OCI-LY1 (cell line): ENCODE measurements at regions not wholly inside any gene's neighbourhood (a gene's known extent, or its start where the extent isn't known, plus 50 kb on each side); places are given as distances from the start of the nearest gene placed in this dataset.

Experiments used
- H2AFZ ChIP-seq: fragments of 200-600 bp; sonication (generic), shearing (Covaris generic); 2 replicates; pipeline ENCODE4 v1.6.0; 2014; ENCODE audit warnings: antibody characterized with exemption, mild to moderate bottlenecking, low read length
- H3F3A ChIP-seq: fragments of 200-600 bp; sonication (generic), shearing (Covaris generic); 2 replicates; pipeline ENCODE4 v1.6.0; 2014; ENCODE audit warnings: mild to moderate bottlenecking, antibody characterized with exemption, low read length, moderate library complexity; ENCODE audit not compliant: insufficient read depth
- H3K27ac ChIP-seq: fragments of 200-600 bp; sonication (generic); 2 replicates; pipeline ENCODE4 v1.5.1; 2014; ENCODE audit warnings: low read length, mixed run types, mild to moderate bottlenecking, low read depth; ENCODE audit not compliant: poor library complexity, severe bottlenecking
- H3K27me3 ChIP-seq: fragments of 200-600 bp; sonication (generic); 2 replicates; pipeline ENCODE4 v1.6.0; 2014; ENCODE audit warnings: antibody characterized with exemption, mild to moderate bottlenecking, low read length, moderate library complexity; ENCODE audit not compliant: insufficient read depth
- H3K36me3 ChIP-seq: fragments of 200-600 bp; sonication (generic); 2 replicates; pipeline ENCODE4 v1.6.1; 2014; ENCODE audit warnings: mild to moderate bottlenecking, antibody characterized with exemption, low read length, moderate library complexity, mixed read lengths; ENCODE audit not compliant: insufficient read depth
- H3K4me1 ChIP-seq: fragments of 200-600 bp; sonication (generic); 2 replicates; pipeline ENCODE4 v1.5.1; 2014; ENCODE audit warnings: mild to moderate bottlenecking, low read length, moderate library complexity; ENCODE audit not compliant: insufficient read depth, severe bottlenecking
- H3K4me2 ChIP-seq: fragments of 200-600 bp; sonication (generic), shearing (Covaris generic); 2 replicates; pipeline ENCODE4 v1.6.1; 2014; ENCODE audit warnings: low read length
- H3K4me3 ChIP-seq: fragments of 200-600 bp; sonication (generic); 2 replicates; pipeline ENCODE4 v1.5.1; 2014; ENCODE audit warnings: low read length, low read depth, mild to moderate bottlenecking, mixed read lengths; ENCODE audit not compliant: poor library complexity, severe bottlenecking
- H3K79me2 ChIP-seq: fragments of 200-600 bp; shearing (Covaris generic); 2 replicates; pipeline ENCODE4 v1.6.1; 2016; ENCODE audit warnings: mixed run types, low read length, mixed read lengths; ENCODE audit not compliant: insufficient read depth
- H3K9ac ChIP-seq: fragments of 200-600 bp; sonication (generic), shearing (Covaris generic); 2 replicates; pipeline ENCODE4 v1.6.1; 2014; ENCODE audit warnings: mild to moderate bottlenecking, low read length, mixed read lengths
- H3K9me2 ChIP-seq: fragments of 200-600 bp; sonication (generic), shearing (Covaris generic); 2 replicates; pipeline ENCODE4 v1.6.1; 2014; ENCODE audit warnings: low read depth, mild to moderate bottlenecking, low read length, mixed read lengths
- H3K9me3 ChIP-seq: fragments of 200-600 bp; shearing (Covaris generic); 2 replicates; pipeline ENCODE4 v1.6.1; 2014; ENCODE audit warnings: low read length, mixed read lengths
- H4K20me1 ChIP-seq: fragments of 200-600 bp; sonication (generic), shearing (Covaris generic); 2 replicates; pipeline ENCODE4 v1.6.0; 2016; ENCODE audit warnings: mild to moderate bottlenecking, low read length; ENCODE audit not compliant: insufficient read depth
- EZH2 ChIP-seq: fragments of 200-600 bp; sonication (generic), shearing (Covaris generic); IDR thresholded peaks from 2 replicates; pipeline ENCODE4 v1.8.0; 2017; ENCODE audit warnings: borderline replicate concordance, mixed run types, mild to moderate bottlenecking, antibody characterized with exemption, low read length, moderate library complexity, mixed read lengths
- TF ChIP-seq, protein P1 (sequence below): fragments of 200-600 bp; sonication (generic), shearing (Covaris generic); IDR thresholded peaks from 2 replicates; pipeline ENCODE4 v1.5.1; 2017; ENCODE audit warnings: mild to moderate bottlenecking, antibody characterized with exemption, low read length, moderate library complexity, mixed read lengths

DNA sequence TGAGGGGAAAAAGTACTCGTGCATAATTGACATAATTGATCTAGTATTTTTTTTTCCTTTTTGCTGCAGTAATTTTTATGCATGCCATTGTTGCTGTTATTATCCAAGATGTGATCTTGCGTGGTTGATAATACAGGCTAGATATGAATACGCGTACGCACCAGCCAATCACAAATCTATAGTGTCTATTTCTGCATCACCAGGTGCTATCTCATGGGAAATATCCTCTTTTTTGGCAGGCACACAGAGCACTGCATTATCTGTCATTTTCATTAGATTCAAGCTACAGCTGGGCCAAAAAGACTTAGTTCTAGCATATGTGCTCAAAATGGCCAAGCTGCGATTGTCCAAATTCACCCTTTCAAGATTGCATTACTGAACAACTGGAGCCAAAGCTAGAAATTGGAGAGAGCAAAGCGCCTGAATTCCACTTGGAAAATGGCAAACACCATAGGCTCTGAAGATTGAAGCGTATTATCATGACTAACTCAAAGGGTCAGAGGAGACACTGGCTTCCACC lies 181.1 kb downstream of the TSHZ3 start:
- H3F3A ChIP-seq = no peaks in the 10 kb centered on the region
- no peaks in the 10 kb centered on the region for H3K79me2 ChIP-seq
- H3K4me3 ChIP-seq = no peak overlapping the region
- H3K27me3 ChIP-seq = no peaks in the 10 kb centered on the region
- H3K9me2 ChIP-seq = no peaks in the 10 kb centered on the region
- no peak overlapping the region for H3K4me2 ChIP-seq
- H4K20me1 ChIP-seq = no peaks in the 10 kb centered on the region
- H3K9ac ChIP-seq = no peak overlapping the region
- H2AFZ ChIP-seq = no peak overlapping the region
- no peaks in the 10 kb centered on the region for H3K9me3 ChIP-seq
- H3K36me3 ChIP-seq = no peaks in the 10 kb centered on the region
- no peak for TF ChIP-seq EZH2
- TF ChIP-seq, protein P1, sequence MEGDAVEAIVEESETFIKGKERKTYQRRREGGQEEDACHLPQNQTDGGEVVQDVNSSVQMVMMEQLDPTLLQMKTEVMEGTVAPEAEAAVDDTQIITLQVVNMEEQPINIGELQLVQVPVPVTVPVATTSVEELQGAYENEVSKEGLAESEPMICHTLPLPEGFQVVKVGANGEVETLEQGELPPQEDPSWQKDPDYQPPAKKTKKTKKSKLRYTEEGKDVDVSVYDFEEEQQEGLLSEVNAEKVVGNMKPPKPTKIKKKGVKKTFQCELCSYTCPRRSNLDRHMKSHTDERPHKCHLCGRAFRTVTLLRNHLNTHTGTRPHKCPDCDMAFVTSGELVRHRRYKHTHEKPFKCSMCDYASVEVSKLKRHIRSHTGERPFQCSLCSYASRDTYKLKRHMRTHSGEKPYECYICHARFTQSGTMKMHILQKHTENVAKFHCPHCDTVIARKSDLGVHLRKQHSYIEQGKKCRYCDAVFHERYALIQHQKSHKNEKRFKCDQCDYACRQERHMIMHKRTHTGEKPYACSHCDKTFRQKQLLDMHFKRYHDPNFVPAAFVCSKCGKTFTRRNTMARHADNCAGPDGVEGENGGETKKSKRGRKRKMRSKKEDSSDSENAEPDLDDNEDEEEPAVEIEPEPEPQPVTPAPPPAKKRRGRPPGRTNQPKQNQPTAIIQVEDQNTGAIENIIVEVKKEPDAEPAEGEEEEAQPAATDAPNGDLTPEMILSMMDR = no peak
- no peaks in the 10 kb centered on the region for H3K4me1 ChIP-seq
- H3K27ac ChIP-seq = no peak overlapping the region

DNA sequence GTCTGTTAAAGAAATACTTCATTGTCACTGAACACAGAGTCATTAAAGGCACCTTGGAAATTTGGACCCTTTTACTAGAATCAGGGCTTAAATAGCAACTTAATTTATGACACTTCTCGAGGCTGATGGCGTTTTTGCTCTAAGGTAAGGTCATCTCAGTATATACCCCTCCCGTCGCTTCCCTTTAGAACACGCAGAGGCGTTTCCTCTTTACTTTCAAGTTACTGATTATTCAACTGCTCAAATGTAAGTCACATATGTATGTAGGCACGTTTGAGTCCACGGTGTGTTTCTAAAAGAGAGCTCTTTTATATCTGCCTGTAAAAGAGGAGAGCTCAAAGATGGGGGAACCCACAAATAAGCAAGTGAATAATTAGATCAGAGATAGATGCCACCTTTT lies 181.5 kb downstream of the TSHZ3 start:
- Histone ChIP-seq H3K9me2 (no peaks in the 10 kb centered on the region), H3K4me2 (no peak overlapping the region), H4K20me1 (no peaks in the 10 kb centered on the region), H3K79me2 (no peaks in the 10 kb centered on the region), H3K9ac (no peak overlapping the region), H2AFZ (no peak overlapping the region), H3K4me1 (no peaks in the 10 kb centered on the region), H3K9me3 (no peaks in the 10 kb centered on the region), H3K36me3 (no peaks in the 10 kb centered on the region), H3F3A (no peaks in the 10 kb centered on the region), H3K4me3 (no peak overlapping the region), H3K27ac (no peak overlapping the region), H3K27me3 (no peaks in the 10 kb centered on the region)
- TF ChIP-seq, protein P1 = no peak
- TF ChIP-seq EZH2 = no peak

DNA sequence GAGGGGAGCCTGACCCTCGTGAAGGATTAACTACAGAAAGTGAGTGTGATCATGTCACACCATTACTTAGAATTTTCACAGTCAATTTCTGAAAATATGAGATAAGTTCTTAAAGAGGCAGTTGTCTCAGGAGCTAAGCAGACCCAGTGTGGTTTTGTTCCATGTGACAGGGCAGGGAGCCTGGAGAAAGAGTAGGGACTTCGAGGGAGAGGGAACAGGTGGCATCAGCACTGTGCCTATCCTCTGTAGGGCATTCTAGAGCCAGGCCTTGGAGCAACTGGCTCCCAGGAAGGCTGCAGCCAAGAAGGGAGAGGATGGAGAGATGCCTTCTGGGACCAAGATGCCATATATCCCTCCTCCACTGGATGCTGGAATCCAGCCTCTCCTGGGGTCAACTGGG lies 183.0 kb downstream of the TSHZ3 start:
- H3K4me2 ChIP-seq = no peak overlapping the region
- no peaks in the 10 kb centered on the region for H3K79me2 ChIP-seq
- no peaks in the 10 kb centered on the region for H3K27me3 ChIP-seq
- no peak overlapping the region for H3K4me3 ChIP-seq
- no peaks in the 10 kb centered on the region for H4K20me1 ChIP-seq
- no peak for TF ChIP-seq EZH2
- TF ChIP-seq, protein P1 = no peak
- H3F3A ChIP-seq = no peaks in the 10 kb centered on the region
- H3K4me1 ChIP-seq = no peaks in the 10 kb centered on the region
- H3K9ac ChIP-seq = no peak overlapping the region
- H3K27ac ChIP-seq = no peak overlapping the region
- no peak overlapping the region for H2AFZ ChIP-seq
- H3K9me2 ChIP-seq = no peaks in the 10 kb centered on the region
- no peaks in the 10 kb centered on the region for H3K9me3 ChIP-seq
- H3K36me3 ChIP-seq = no peaks in the 10 kb centered on the region
